NOMO-1 treated with DMSO at 0.1 percent for 48 hours (cell line): ENCODE measurements at regions not wholly inside any gene's neighbourhood (a gene's known extent, or its start where the extent isn't known, plus 50 kb on each side); places are given as distances from the start of the nearest gene placed in this dataset.
"Not testable (repeated sequence)": the region's sequence is repeated elsewhere in the genome, so short reads cannot be mapped to it uniquely, and the experiment has no call there.

Source experiments
- DNase-seq: peaks from one replicate; lab custom pipeline; 2025; ENCODE audit not compliant: unreplicated experiment; lab: John Stamatoyannopoulos, UW

GRCh38 chr2:52343706-52344266, 1311.9 kb upstream of the NRXN1 start:
- DNase-seq = no peak

- DNase-seq = no peak
Measured at GRCh38 chr2:52343010-52343409, 1311.1 kb upstream of the NRXN1 start.

DNA sequence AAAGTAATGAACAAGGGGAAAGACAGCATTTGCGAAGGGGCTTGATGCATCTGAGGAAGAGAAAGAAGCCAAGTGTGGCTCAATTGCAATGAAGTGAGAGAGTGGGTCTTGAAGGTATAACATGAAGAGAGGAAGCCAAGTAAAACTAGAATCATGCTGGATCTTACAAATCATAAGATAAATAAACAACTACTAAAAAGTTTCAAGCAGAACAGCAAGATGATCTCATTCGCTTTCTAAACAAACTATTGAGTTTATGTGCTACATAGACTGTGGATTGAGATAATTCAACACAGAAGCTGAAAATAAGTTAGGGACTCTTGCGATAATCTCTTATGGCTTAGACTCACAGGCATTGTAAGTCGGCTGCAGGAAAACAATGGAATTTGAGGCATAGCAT, 1310.5 kb upstream of the NRXN1 start:
- DNase-seq = no peak

- DNase-seq = no peak
Measured at GRCh38 chr2:52341732-52342131, 1309.8 kb upstream of the NRXN1 start.

DNA sequence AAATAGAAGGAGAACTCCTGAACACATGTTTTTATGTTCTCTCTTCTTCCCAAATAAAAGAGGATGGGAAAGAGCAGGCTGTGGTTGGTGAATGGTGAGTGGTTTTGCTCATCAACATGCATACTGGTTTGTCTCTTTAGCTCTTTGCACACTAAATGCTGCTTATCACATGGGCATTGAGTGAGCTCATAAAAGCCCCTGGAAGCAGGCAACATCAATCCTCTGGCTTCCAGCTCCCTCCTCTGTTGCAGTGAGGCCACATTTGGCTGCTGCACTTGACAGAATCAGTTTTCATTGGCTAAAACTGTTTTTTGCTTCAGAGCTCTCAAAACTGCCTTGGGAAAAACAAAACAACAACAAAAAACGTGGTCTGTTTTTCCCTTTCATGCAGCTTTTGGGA, 1308.2 kb upstream of the NRXN1 start:
- no peak for DNase-seq

- DNase-seq = not testable (repeated sequence)
Measured at GRCh38 chr2:52337786-52338185, 1305.9 kb upstream of the NRXN1 start.

- no peak for DNase-seq
Measured at GRCh38 chr2:52336951-52337350, 1305.0 kb upstream of the NRXN1 start.

DNA sequence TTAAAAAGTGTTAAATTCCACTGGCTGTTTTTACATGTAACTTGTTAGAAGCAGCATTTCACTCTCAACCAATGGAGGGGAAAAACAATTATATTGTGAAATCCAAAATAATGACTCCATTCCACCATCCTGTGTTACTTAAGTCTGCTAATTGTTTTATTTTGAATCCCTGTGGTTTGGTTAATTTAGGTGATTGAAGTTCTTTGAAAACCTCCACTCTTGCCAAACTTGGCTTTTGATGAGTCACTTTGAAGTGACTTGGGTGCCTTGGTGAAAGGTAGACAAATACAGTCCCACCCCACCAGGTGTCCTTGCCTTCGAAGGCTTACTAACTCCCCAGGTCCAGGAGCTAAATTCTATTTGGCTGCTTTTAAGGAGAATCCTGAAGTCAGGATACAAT, 1303.8 kb upstream of the NRXN1 start:
- DNase-seq = peak; percentile 9

- no peak for DNase-seq
Measured at GRCh38 chr2:52334185-52334584, 1302.3 kb upstream of the NRXN1 start.

- DNase-seq = no peak
Measured at GRCh38 chr2:52327641-52328040, 1295.7 kb upstream of the NRXN1 start.

DNA sequence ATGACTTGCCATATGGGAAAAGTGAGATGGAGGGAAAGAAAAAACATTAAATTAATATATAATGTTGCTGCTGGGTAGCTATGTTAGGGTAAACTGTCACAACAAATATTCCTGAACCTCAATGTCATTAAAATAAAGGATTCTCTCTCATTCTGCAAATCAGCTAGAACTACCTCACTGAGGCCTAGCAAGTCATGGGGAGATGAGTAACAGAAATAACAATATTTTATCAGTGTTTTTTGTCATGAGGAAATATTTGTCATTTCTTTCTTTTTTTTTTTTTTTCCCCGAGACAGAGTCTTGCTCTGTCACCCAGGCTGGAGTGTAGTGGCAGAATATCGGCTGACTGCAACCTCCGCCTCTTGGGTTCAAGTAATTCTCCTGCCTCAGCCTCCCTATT, 1282.3 kb upstream of the NRXN1 start:
- DNase-seq = no peak

- no peak for DNase-seq
Measured at GRCh38 chr2:52312486-52312885, 1280.6 kb upstream of the NRXN1 start.

GRCh38 chr2:52311862-52312261, 1279.9 kb upstream of the NRXN1 start:
- DNase-seq = no peak

DNA sequence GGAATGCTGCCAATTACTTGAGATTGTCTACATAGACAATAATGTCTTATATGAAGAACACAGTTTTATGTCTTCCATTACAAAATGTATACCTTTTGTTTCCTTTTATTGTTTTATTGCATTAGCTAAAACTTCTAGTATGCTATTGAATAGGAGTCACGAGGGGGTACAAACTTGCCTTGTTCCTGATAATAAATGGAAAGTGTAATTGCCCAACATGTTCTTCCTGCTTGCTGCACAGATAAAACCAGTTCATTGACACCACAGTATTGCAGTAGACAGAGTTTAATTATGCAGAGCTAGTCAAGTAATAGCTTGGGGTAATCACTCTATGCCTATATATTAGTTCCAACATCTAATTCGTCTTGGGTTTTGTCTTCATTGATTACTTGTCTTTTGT, 1276.2 kb upstream of the NRXN1 start:
- DNase-seq = no peak

DNA sequence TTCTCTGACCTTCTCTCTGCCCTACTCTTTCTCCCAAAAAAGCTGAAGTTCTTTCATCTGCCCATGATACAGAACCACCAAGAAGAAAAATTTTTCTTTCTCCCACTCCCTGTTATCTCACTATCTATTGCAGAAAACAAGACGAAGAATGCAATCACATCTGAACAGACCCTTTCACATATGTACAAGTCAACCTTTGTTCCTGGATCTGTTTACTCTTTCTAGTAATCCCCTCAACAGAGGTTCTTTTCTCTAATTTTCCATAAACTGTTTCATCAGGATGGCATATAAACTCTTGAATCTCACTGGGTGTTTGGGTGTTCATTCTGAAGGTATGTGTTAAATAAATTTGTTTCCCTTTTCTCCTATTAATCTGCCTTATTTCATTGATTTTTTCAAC, 1262.7 kb upstream of the NRXN1 start:
- no peak for DNase-seq

DNA sequence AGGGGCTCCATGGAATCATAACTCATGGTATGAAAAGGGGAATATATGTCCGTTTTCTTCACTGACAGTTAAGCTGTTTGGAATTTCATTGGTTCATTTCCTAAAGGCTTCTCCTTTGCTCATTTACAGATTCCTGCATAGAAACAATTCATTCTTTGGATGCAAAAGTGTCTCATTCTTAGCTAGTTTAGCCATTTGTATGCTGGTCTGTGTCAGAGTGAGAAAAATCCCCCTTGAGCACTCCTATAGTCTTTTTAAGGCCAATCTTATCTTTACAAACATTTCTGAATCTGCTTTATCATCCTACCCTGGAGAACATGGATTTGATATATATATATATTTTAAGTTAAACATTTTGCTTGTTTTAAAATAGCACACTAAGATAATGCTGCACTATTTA, 1260.9 kb upstream of the NRXN1 start:
- no peak for DNase-seq

GRCh38 chr2:52289741-52290140, 1257.8 kb upstream of the NRXN1 start:
- DNase-seq = no peak

DNA sequence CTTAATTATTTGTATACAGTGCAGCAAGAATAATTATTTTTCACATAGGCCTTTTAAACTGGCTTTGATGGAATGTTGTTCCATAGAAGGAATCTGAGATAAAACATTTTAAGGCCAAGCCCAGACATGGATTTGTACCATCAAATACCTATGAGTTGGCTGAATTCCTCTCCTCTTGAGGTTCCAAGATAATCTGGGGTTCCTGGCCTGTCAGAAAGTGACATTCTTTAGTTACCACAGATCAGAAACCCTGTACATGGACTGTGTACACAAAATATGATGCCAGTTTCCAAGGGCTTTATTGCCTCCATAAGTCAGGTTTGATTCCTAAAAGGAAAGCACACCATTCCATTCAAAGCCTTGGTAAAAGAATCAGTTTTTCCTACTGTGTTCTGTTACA, 1256.7 kb upstream of the NRXN1 start:
- no peak for DNase-seq

- no peak for DNase-seq
Measured at GRCh38 chr2:52269696-52270485, 1238.0 kb upstream of the NRXN1 start.

- DNase-seq = no peak
Measured at GRCh38 chr2:52264911-52265310, 1233.0 kb upstream of the NRXN1 start.

DNA sequence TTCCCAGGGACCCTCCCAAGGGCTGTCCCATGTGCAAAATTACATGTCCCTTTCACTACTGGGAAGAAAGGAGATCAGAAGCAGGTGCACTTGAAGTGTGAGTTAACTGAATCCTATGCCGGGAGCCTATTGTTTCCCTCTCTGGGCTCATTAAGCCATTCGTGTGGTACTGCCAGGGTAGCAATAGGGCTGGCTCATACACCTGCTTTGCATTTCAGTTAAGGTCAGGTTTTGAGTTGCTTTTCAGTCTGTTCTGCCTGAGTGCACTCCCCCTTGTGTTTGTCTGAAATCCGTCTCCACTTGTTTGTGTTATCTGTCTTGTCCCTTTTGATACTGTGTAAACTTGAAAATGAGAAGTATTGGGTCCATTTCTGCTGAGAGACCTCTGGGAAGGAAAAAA, 1232.6 kb upstream of the NRXN1 start:
- DNase-seq = no peak

GRCh38 chr2:52260904-52261303, 1229.0 kb upstream of the NRXN1 start:
- DNase-seq = no peak

DNA sequence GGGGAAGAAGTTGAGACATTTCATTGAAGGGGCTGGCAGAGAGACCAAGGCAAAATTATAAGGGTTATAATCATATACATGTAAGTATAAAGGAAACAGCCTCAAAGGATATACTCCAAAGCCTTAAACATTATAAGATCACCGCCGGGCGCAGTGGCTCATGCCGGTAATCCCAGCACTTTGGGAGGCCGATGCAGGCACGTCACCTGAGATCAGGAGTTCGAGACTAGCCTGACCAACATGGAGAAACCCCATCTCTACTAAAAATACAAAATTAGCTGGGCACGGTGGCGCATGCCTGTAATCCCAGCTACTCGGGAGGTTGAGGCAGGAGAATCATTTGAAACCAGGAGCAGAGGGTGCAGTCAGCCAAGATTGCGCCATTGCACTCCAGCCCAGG, 1227.0 kb upstream of the NRXN1 start:
- not testable (repeated sequence) for DNase-seq
